Activated naive CD8-positive, alpha-beta T cell treated with anti-CD3 and anti-CD28 coated beads, Interleukin-2, amount 10 ng/mL, durations not matched to agents 7 days and 5 days (primary cell): ENCODE measurements at regions not wholly inside any gene's neighbourhood (a gene's known extent, or its start where the extent isn't known, plus 50 kb on each side); places are given as distances from the start of the nearest gene placed in this dataset.
"Not testable (repeated sequence)": the region's sequence is repeated elsewhere in the genome, so short reads cannot be mapped to it uniquely, and the experiment has no call there.

ENCODE experiments used
- ATAC-seq: fragments of 150-1000 bp; cut with Tn5 transposase; one replicate; pipeline ENCODE4 v1.10.0; 2021; ENCODE audit warnings: low read depth, moderate library complexity
- POLR2A ChIA-PET: fragments of 350-600 bp; sonication (Branson Sonifier 250); formaldehyde crosslinking; loops from one replicate; lab custom pipeline; 2021; ENCODE audit warnings: antibody characterized with exemption; lab: Charles Lee
- DNase-seq: peaks from one replicate; pipeline ENCODE4 v3.0.0; 2021
- H3K27ac Mint-ChIP-seq: one replicate; pipeline ENCODE4 v1.8.0; 2022; ENCODE audit warnings: mild to moderate bottlenecking, mixed read lengths
- H3K27me3 Mint-ChIP-seq: one replicate; pipeline ENCODE4 v1.8.0; 2022; ENCODE audit warnings: mild to moderate bottlenecking, moderate library complexity, mixed read lengths
- H3K36me3 Mint-ChIP-seq: one replicate; pipeline ENCODE4 v1.8.0; 2021; ENCODE audit warnings: mild to moderate bottlenecking, mixed read lengths
- H3K4me1 Mint-ChIP-seq: one replicate; pipeline ENCODE4 v1.8.0; 2021; ENCODE audit warnings: mixed read lengths
- H3K4me3 Mint-ChIP-seq: one replicate; pipeline ENCODE4 v1.8.0; 2022; ENCODE audit warnings: mild to moderate bottlenecking, moderate library complexity, mixed read lengths
- H3K9me3 Mint-ChIP-seq: one replicate; pipeline ENCODE4 v1.8.0; 2021; ENCODE audit warnings: mixed read lengths

- Mint-ChIP-seq H3K36me3 (peaks cover 2% of the 10 kb centered on the region), H3K27ac (no peak overlapping the region), H3K4me3 (no peak overlapping the region), H3K27me3 (peaks cover 4% of the 10 kb centered on the region), H3K4me1 (no peaks in the 10 kb centered on the region), H3K9me3 (peaks cover 7% of the 10 kb centered on the region)
- DNase-seq (no peak), ATAC-seq (no peak)
- POLR2A ChIA-PET = no interaction called here
These were observed 159.1 kb upstream of the CREB1 start for GRCh38 chr2:207370646-207371045.

GRCh38 chr2:207371877-207372276, 157.9 kb upstream of the CREB1 start:
- ATAC-seq (no peak), DNase-seq (no peak)
- Mint-ChIP-seq H3K36me3 (peaks cover 2% of the 10 kb centered on the region), H3K4me1 (no peaks in the 10 kb centered on the region), H3K27ac (no peak overlapping the region), H3K9me3 (peaks cover 8% of the 10 kb centered on the region), H3K4me3 (no peak overlapping the region), H3K27me3 (peaks cover 4% of the 10 kb centered on the region)
- POLR2A ChIA-PET = no interaction called here

DNA sequence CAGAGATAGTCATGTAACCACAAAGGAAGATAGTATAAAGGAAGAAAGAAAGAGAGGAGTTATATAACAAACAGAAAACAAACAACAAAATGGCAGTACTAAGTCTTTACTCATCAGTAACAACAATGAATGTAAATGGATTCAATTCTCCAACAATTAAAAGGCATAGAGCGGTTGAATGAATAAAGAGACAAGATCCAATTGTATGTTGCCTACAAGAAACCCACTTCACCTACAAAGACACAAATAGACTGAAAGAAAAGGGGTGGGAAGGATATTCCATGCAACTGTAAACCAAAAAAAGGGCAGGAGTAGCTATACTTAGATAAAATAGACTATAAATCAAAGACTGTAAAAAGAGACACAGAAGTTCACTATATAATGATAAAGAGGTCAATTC, 157.3 kb upstream of the CREB1 start:
- Mint-ChIP-seq H3K4me3 (no peak overlapping the region), H3K4me1 (no peaks in the 10 kb centered on the region), H3K27ac (no peak overlapping the region), H3K36me3 (peaks cover 4% of the 10 kb centered on the region), H3K9me3 (peaks cover 11% of the 10 kb centered on the region), H3K27me3 (peaks cover 4% of the 10 kb centered on the region)
- POLR2A ChIA-PET = no interaction called here
- DNase-seq = no peak
- ATAC-seq = no peak

GRCh38 chr2:207375207-207375875, 154.4 kb upstream of the CREB1 start:
- no peaks in the 10 kb centered on the region for H3K4me1 Mint-ChIP-seq
- peaks cover 5% of the 10 kb centered on the region for H3K36me3 Mint-ChIP-seq
- peaks cover 4% of the 10 kb centered on the region for H3K27me3 Mint-ChIP-seq
- DNase-seq (no peak), ATAC-seq (no peak)
- H3K27ac Mint-ChIP-seq = no peak overlapping the region
- no peak overlapping the region for H3K4me3 Mint-ChIP-seq
- H3K9me3 Mint-ChIP-seq = peaks cover 32% of the 10 kb centered on the region
- POLR2A ChIA-PET = no interaction called here

DNA sequence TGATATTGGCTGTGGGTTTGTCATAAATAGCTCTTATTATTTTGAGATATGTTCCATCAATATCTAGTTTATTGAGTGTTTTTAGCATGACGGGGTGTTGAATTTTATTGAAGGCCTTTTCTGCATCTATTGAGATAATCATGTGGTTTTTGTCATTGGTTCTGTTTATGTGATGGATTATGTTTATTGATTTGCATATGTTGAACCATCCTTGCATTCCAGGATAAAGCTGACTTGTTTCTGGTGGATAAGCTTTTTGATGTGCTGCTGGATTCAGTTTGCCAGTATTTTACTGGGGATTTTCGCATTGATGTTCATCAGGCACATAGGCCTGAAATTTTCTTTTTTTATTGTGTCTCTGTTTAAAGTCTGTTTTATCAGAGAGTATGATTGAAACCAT, 151.1 kb upstream of the CREB1 start:
- H3K27me3 Mint-ChIP-seq, H3K27ac Mint-ChIP-seq, DNase-seq, H3K36me3 Mint-ChIP-seq, H3K4me1 Mint-ChIP-seq, POLR2A ChIA-PET, ATAC-seq, H3K4me3 Mint-ChIP-seq: not testable (repeated sequence)
- H3K9me3 Mint-ChIP-seq = peaks cover 30% of the 10 kb centered on the region

DNA sequence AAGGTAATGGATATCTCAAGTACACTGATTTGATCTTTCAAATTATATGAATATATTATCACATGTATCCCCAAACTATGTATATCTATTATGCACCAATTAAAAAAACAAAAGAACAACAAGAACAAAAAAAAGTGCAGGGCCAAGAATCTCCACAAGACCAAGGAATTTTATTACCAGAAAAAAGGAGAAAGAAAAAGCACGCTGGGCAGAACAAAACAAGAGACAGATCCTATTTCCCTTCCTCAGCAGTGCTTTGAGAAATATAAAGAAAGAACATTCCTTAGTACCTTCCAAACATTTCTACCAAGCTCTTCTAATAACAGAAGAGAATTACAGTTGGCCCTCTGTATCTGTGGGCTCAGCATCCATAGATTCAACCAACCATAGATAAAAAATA, 144.7 kb upstream of the CREB1 start:
- POLR2A ChIA-PET = no interaction called here
- Mint-ChIP-seq H3K27ac (no peak overlapping the region), H3K27me3 (no peaks in the 10 kb centered on the region), H3K9me3 (peaks cover 3% of the 10 kb centered on the region), H3K4me1 (no peaks in the 10 kb centered on the region), H3K36me3 (no peaks in the 10 kb centered on the region), H3K4me3 (no peak overlapping the region)
- ATAC-seq (no peak), DNase-seq (no peak)

DNA sequence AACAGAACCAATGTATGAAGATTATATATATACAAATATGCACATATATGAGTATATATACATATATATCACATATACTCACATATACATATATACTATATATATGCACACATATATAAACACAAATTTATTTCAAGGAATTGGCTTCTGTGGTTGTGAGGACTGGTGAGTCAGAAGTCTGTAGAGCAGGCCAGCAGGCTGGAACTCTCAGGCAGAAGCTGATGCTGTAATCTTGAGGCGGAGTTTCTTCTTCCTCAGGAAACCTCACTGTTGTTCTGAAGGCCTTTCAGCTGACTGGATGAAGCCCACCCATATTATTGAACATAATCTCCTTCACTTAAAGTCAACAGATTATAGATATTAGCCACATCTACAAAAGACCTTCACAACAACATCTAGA, 143.9 kb upstream of the CREB1 start:
- POLR2A ChIA-PET = no interaction called here
- ATAC-seq = no peak
- peaks cover 2% of the 10 kb centered on the region for H3K9me3 Mint-ChIP-seq
- H3K27me3 Mint-ChIP-seq = no peaks in the 10 kb centered on the region
- H3K4me3 Mint-ChIP-seq = no peak overlapping the region
- no peak overlapping the region for H3K27ac Mint-ChIP-seq
- no peaks in the 10 kb centered on the region for H3K36me3 Mint-ChIP-seq
- DNase-seq = no peak
- H3K4me1 Mint-ChIP-seq = no peaks in the 10 kb centered on the region

DNA sequence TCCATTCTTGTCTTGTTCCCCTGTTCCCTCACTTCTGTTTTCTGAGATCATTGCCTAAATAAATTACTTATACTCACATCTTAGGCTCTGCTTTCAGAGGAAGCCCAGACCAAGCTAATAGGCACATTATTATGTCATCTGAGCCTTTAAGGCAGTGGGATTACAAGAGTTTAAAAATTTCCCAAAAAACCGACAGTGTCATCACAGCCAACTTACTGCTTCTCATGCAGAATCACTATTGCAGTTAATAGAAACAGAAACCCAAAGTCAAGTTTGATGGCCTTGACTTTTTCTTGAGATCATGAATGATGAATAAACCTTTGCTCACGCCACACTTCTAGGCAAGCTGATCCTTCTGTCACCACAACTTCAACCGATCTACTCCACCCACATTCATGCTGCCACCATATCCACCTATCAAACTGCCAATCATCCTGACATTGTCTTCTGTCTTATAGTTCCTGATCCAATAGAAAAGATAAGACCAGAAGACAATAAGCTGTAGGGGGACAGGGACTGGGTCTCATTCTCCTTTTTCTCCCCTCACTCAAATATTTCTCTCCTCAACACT, 142.7 kb upstream of the CREB1 start:
- ATAC-seq = no peak
- no peaks in the 10 kb centered on the region for H3K4me1 Mint-ChIP-seq
- peaks cover 3% of the 10 kb centered on the region for H3K9me3 Mint-ChIP-seq
- H3K27me3 Mint-ChIP-seq = no peaks in the 10 kb centered on the region
- H3K27ac Mint-ChIP-seq = no peak overlapping the region
- no peak for DNase-seq
- POLR2A ChIA-PET = no interaction called here
- H3K4me3 Mint-ChIP-seq = no peak overlapping the region
- no peaks in the 10 kb centered on the region for H3K36me3 Mint-ChIP-seq

GRCh38 chr2:207390302-207391095, 139.3 kb upstream of the CREB1 start:
- Mint-ChIP-seq H3K27ac (no peak overlapping the region), H3K36me3 (no peaks in the 10 kb centered on the region), H3K27me3 (no peaks in the 10 kb centered on the region), H3K4me1 (no peaks in the 10 kb centered on the region), H3K9me3 (peaks cover 2% of the 10 kb centered on the region), H3K4me3 (no peak overlapping the region)
- ATAC-seq (no peak), DNase-seq (no peak)
- POLR2A ChIA-PET = no interaction called here

DNA sequence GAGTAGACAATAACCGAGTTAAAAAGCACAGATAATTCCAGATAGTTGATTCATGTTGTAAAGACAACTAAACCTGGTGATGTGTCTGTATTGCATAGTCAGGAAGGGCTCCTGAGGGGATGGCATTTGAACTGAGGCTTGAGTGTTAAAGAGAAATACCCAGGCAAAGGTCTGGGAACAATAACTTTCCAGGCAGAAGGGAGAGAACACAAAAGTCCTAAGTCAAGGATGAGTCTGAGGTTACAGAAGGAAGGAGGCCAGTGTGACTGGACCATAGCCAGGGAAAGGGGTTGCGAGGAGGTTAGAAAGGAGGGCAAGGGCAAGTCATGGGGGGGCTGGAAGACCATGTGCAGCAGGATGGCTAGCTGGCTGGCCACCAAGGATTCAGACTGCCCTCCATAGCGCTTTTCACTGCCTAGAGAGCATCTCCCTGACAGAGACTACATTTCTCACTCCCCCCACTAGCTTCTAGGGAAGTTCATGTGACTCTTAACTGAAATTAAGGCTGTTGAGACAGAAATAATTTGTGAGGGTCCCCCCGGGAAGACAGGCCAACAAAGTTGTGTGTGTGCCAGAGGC, 135.5 kb upstream of the CREB1 start:
- POLR2A ChIA-PET = no interaction called here

GRCh38 chr2:207394812-207395534, 134.8 kb upstream of the CREB1 start:
- peaks cover 2% of the 10 kb centered on the region for H3K27me3 Mint-ChIP-seq
- no peak for ATAC-seq

More for the DNA sequence above, 135.5 kb upstream of the CREB1 start:
- Mint-ChIP-seq H3K36me3 (no peaks in the 10 kb centered on the region), H3K4me1 (no peaks in the 10 kb centered on the region), H3K27me3 (peaks cover 2% of the 10 kb centered on the region), H3K27ac (no peak overlapping the region), H3K4me3 (no peak overlapping the region), H3K9me3 (peaks cover 2% of the 10 kb centered on the region)
- ATAC-seq (no peak), DNase-seq (no peak)

DNA sequence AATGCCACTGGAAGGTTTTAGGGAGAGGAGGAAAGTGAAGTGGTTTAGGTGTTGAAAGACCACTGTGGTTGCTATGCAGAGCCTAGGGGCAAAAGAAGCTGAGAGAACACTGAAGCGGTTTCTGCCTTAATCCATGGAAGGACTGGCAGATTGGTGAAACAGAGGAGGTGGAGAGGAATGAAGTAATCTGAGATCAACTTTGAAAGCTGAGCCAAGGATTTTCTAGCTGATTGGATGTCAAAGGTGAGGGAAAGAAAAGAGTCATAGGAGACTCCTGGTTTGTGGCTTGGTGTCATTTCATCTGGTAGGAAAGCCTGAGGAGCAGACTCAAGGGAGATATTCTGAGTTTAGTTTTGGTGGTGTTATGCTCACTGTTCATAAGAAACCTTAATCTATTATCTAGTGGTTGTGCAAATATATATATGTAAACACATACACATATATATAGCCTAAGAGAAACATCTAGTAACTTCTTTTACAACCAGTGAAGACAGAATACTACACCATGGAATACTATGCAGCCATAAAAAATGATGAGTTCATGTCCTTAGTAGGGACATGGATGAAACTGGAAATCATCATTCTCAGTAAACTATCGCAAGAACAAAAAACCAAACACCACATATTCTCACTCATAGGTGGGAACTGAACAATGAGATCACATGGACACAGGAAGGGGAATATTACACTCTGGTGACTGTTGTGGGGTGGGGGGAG, 134.1 kb upstream of the CREB1 start:
- ATAC-seq (no peak), DNase-seq (no peak)
- peaks cover 2% of the 10 kb centered on the region for H3K9me3 Mint-ChIP-seq
- POLR2A ChIA-PET = no interaction called here
- H3K27me3 Mint-ChIP-seq = peaks cover 2% of the 10 kb centered on the region
- H3K27ac Mint-ChIP-seq = no peak overlapping the region
- H3K4me1 Mint-ChIP-seq = no peaks in the 10 kb centered on the region
- H3K4me3 Mint-ChIP-seq = no peak overlapping the region
- no peaks in the 10 kb centered on the region for H3K36me3 Mint-ChIP-seq

More at GRCh38 chr2:207394812-207395534, 134.8 kb upstream of the CREB1 start:
- peaks cover 2% of the 10 kb centered on the region for H3K9me3 Mint-ChIP-seq
- POLR2A ChIA-PET = no interaction called here
- H3K27ac Mint-ChIP-seq = no peak overlapping the region
- no peaks in the 10 kb centered on the region for H3K4me1 Mint-ChIP-seq
- no peaks in the 10 kb centered on the region for H3K36me3 Mint-ChIP-seq
- no peak for DNase-seq
- no peak overlapping the region for H3K4me3 Mint-ChIP-seq
